Nephron (organoid): ENCODE measurements at regions not wholly inside any gene's neighbourhood (a gene's known extent, or its start where the extent isn't known, plus 50 kb on each side); places are given as distances from the start of the nearest gene placed in this dataset.

Experiments
- H3K27ac Mint-ChIP-seq, 3 experiments: 2 replicates each; pipeline ENCODE4 v1.8.0; 2020; ENCODE audit warnings: mixed read lengths in 3 of 3, mild to moderate bottlenecking in 2 of 3, moderate library complexity in 1 of 3
- H3K27me3 Mint-ChIP-seq: 2 replicates; pipeline ENCODE4 v1.8.0; 2021; ENCODE audit warnings: low read depth, mild to moderate bottlenecking, moderate library complexity, mixed read lengths
- H3K36me3 Mint-ChIP-seq: 2 replicates; pipeline ENCODE4 v1.8.0; 2020; ENCODE audit warnings: low read depth, mixed read lengths
- H3K4me1 Mint-ChIP-seq: 2 replicates; pipeline ENCODE4 v1.8.0; 2020; ENCODE audit warnings: mixed read lengths
- H3K4me3 Mint-ChIP-seq, 3 experiments: 2 replicates each; pipeline ENCODE4 v1.8.0; 2020; ENCODE audit warnings: mild to moderate bottlenecking in 3 of 3, mixed read lengths in 3 of 3, moderate library complexity in 2 of 3
- H3K9me3 Mint-ChIP-seq: 2 replicates; pipeline ENCODE4 v1.8.0; 2020; ENCODE audit warnings: mixed read lengths
- CTCF ChIP-seq, 3 experiments: fragments of 200-600 bp; sonication (generic); IDR thresholded peaks; one replicate each; pipeline ENCODE4 v1.5.0; 2021; ENCODE audit warnings: antibody characterized with exemption in 3 of 3; ENCODE audit not compliant: unreplicated experiment in 3 of 3

- TF ChIP-seq CTCF (IDR thresholded peaks at IDR 0.05; ENCODE audit: unreplicated experiment in 3 of 3): no peak
- Mint-ChIP-seq H3K27ac (peak overlapping the region in 1 of 3 experiments; percentile 29), H3K4me1 (peaks cover 9% of the 10 kb centered on the region), H3K36me3 (no peaks in the 10 kb centered on the region), H3K9me3 (no peaks in the 10 kb centered on the region), H3K4me3 (no peak overlapping the region), H3K27me3 (no peaks in the 10 kb centered on the region)
Observed at GRCh38 chr1:56322211-56322610, 257.2 kb downstream of the PLPP3 start.

- no peaks in the 10 kb centered on the region for H3K27me3 Mint-ChIP-seq
- H3K36me3 Mint-ChIP-seq: no peaks in the 10 kb centered on the region
- no peak for TF ChIP-seq CTCF (IDR thresholded peaks at IDR 0.05; ENCODE audit: unreplicated experiment in 3 of 3)
- H3K4me1 Mint-ChIP-seq: peaks cover 9% of the 10 kb centered on the region
- H3K9me3 Mint-ChIP-seq: no peaks in the 10 kb centered on the region
- no peak overlapping the region for H3K4me3 Mint-ChIP-seq
- peak overlapping the region in 2 of 3 experiments; percentile 51 to 52 for H3K27ac Mint-ChIP-seq
Observed at GRCh38 chr1:56321150-56321490, 258.2 kb downstream of the PLPP3 start.

- H3K9me3 Mint-ChIP-seq: no peaks in the 10 kb centered on the region
- H3K4me1 Mint-ChIP-seq: peaks cover 9% of the 10 kb centered on the region
- no peak overlapping the region for H3K4me3 Mint-ChIP-seq
- no peaks in the 10 kb centered on the region for H3K36me3 Mint-ChIP-seq
- no peaks in the 10 kb centered on the region for H3K27me3 Mint-ChIP-seq
- TF ChIP-seq CTCF (IDR thresholded peaks at IDR 0.05; ENCODE audit: unreplicated experiment in 3 of 3): no peak
- H3K27ac Mint-ChIP-seq: peak overlapping the region in 2 of 3 experiments; percentile 51 to 52
Observed at GRCh38 chr1:56320464-56321149, 258.8 kb downstream of the PLPP3 start.

DNA sequence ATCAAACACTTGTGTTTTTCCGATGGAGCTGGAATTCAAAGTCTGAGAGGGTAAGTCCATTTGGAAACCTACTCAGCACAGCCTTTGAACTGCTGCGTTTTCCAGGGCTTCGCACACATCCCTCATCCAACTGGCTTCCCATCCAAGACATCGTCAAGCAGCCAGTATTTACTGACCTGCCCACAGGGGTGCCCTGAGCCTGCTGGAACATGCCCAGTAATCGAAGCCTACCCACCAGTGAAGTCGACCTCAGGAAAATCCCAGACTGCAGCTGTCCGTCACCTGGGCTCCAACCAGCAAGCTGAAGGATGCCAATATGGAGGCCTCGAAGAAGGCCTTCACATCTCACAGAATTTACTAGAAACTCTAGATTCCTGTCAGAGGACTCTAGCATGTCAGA is 261.6 kb downstream of the PLPP3 start:
- no peaks in the 10 kb centered on the region for H3K27me3 Mint-ChIP-seq
- H3K36me3 Mint-ChIP-seq: peaks cover 6% of the 10 kb centered on the region
- no peak for TF ChIP-seq CTCF (IDR thresholded peaks at IDR 0.05; ENCODE audit: unreplicated experiment in 3 of 3)
- peaks cover 9% of the 10 kb centered on the region for H3K4me1 Mint-ChIP-seq
- peaks cover 9% of the 10 kb centered on the region for H3K9me3 Mint-ChIP-seq
- no peak overlapping the region for H3K27ac Mint-ChIP-seq
- no peak overlapping the region for H3K4me3 Mint-ChIP-seq

DNA sequence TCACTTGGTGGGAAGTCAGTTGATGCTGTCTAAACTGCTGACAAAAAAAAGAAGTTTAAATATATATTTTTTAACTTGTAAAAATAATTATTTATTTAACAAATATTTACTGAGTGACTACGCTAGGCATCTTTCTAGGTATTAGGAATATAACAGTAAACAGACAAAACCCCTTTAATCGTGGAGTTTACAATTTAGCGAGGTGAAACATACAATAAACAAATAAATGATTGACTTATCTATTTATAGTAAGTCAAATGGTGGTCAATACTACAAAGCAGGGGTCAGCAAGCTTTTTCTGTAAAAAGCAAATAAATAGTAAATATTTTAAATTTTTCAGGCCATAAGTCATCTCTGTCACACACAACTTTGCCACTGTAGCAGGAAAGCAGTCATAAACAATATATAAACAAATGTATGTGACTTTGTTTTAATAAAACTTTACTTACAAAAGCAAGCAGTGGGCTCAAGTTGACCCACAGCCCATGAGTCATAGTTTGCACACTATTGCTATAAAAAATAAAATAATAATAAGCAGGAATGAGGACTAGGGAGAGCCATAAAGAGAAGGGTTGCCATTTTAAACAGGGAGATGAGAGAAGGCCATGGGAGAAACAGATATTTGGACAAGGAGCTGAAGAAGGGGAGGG is 263.9 kb downstream of the PLPP3 start:
- no peaks in the 10 kb centered on the region for H3K27me3 Mint-ChIP-seq
- peaks cover 2% of the 10 kb centered on the region for H3K4me1 Mint-ChIP-seq
- no peak for TF ChIP-seq CTCF (IDR thresholded peaks at IDR 0.05; ENCODE audit: unreplicated experiment in 3 of 3)
- H3K36me3 Mint-ChIP-seq: peaks cover 10% of the 10 kb centered on the region
- H3K9me3 Mint-ChIP-seq: peaks cover 15% of the 10 kb centered on the region
- H3K27ac Mint-ChIP-seq: no peak overlapping the region
- no peak overlapping the region for H3K4me3 Mint-ChIP-seq

- peaks cover 21% of the 10 kb centered on the region for H3K9me3 Mint-ChIP-seq
- H3K27ac Mint-ChIP-seq: no peak overlapping the region
- H3K4me3 Mint-ChIP-seq: no peak overlapping the region
- no peaks in the 10 kb centered on the region for H3K27me3 Mint-ChIP-seq
- H3K36me3 Mint-ChIP-seq: peaks cover 10% of the 10 kb centered on the region
- no peak for TF ChIP-seq CTCF (IDR thresholded peaks at IDR 0.05; ENCODE audit: unreplicated experiment in 3 of 3)
- H3K4me1 Mint-ChIP-seq: no peaks in the 10 kb centered on the region
Observed at GRCh38 chr1:56313560-56313959, 265.8 kb downstream of the PLPP3 start.
